Epithelial cell of proximal tubule (primary cell): ENCODE measurements at regions not wholly inside any gene's neighbourhood (a gene's known extent, or its start where the extent isn't known, plus 50 kb on each side); places are given as distances from the start of the nearest gene placed in this dataset.
A peak's percentile ranks its signal among the peaks of the same experiment; 100 is the strongest.

ENCODE experiments used
- DNase-seq: peaks from one replicate; pipeline ENCODE4 v3.0.0-alpha.2; 2011; ENCODE audit warnings: low read depth
- H3K4me3 ChIP-seq: 2 replicates; pipeline ENCODE4 v1.5.1; 2011; ENCODE audit warnings: low read depth, mild to moderate bottlenecking, low read length
- TF ChIP-seq, protein P1 (sequence below): conservative IDR thresholded peaks from 2 replicates; pipeline ENCODE4 v1.5.1; 2012; ENCODE audit warnings: low read depth, mild to moderate bottlenecking, low read length

DNA sequence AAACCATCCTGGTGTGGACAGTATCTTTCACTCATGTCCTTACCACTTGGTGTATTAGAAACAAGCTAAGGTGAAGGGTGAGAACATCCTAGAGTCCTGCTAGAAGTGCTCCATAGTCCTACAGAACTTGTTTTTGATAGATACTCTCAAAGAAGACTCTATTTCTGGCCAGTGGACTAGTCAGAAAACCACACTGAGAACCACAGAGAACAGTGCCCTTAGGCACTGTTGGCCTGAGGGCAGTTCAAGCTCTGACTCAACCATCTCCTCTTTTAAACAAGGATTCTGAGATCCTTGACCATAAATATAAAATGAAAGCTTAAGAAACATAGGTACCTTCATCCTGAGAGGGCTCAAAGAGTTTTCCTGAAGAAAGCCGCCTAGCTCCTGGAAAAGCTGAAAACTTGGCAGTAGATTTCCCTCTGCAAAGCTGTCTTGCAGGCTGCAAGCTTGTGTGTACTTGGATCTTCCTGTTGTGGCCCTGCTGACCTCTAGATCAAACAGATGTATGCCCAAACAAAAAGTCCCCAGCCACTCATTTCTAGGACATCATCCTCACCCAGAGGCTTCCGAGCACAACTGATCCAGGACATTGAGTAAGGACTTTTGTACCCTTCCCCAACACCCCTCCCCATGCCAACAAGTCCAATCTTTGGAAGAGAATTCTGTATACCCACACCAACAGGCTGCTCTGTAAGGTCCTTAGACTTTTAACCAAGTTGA is 111.6 kb upstream of the CXCL13 start:
- TF ChIP-seq, protein P1, sequence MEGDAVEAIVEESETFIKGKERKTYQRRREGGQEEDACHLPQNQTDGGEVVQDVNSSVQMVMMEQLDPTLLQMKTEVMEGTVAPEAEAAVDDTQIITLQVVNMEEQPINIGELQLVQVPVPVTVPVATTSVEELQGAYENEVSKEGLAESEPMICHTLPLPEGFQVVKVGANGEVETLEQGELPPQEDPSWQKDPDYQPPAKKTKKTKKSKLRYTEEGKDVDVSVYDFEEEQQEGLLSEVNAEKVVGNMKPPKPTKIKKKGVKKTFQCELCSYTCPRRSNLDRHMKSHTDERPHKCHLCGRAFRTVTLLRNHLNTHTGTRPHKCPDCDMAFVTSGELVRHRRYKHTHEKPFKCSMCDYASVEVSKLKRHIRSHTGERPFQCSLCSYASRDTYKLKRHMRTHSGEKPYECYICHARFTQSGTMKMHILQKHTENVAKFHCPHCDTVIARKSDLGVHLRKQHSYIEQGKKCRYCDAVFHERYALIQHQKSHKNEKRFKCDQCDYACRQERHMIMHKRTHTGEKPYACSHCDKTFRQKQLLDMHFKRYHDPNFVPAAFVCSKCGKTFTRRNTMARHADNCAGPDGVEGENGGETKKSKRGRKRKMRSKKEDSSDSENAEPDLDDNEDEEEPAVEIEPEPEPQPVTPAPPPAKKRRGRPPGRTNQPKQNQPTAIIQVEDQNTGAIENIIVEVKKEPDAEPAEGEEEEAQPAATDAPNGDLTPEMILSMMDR, result no peak
- DNase-seq, result no peak
- no peak overlapping the region for H3K4me3 ChIP-seq

DNA sequence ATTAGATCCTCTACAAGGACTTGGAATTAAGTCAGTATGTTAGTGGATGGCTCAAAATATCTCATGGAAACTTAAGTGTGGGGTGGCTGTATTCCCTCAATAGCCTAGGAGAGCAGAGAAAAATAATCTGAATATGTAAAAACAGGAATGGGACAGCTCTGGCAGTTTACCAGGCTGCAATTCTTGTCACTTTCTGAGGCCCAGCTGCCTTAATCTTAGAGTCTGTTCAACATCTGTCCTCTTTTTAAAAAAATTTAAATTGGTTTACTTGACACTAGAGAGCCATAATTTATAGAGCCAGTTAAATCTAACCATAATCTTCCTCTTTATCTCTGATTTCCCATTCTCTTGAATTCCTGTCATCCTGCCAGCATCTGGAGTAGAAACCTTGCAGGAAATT is 109.2 kb upstream of the CXCL13 start:
- DNase-seq, result no peak
- H3K4me3 ChIP-seq, result no peak overlapping the region
- TF ChIP-seq, protein P1, result no peak

DNA sequence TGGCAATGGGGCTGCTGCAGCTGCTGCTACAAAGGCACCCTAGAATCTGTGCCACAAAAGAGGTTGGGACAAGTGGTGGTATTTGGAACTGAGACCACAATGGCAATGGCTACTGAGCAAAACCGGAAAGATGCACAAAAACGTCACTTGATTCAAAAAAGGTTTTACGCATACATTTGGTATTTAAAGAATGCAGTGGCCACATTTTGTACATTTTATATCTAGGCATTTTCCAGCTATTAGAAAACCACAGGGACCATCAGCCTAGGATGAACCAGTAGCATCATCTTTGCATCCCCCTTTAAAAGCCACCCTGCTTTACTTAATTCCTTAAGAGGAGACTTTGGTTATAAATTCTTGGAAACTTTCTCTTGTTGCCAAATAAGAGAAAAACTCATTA is 104.8 kb upstream of the CXCL13 start:
- H3K4me3 ChIP-seq, result no peak overlapping the region
- TF ChIP-seq, protein P1, result no peak
- no peak for DNase-seq

DNA sequence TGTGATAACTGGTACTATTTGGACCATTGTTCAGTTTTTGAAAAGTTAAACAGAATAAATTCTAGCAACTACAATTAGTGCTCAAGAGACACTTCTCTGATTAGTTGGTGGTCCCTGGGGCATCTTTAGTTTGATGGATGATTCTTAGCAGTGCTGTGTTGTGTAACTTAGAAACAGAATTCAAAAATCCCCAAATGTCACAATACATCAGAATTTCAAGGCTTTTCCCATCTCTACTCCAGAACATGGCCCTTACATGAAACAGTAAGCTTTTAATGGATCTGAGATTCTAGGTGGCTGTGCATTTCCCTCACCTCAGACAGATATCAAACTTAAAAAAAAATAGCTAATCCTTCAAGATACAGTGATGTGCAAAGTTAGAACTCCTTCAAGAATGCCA is 104.4 kb upstream of the CXCL13 start:
- no peak for DNase-seq
- no peak overlapping the region for H3K4me3 ChIP-seq
- TF ChIP-seq, protein P1, result no peak

DNA sequence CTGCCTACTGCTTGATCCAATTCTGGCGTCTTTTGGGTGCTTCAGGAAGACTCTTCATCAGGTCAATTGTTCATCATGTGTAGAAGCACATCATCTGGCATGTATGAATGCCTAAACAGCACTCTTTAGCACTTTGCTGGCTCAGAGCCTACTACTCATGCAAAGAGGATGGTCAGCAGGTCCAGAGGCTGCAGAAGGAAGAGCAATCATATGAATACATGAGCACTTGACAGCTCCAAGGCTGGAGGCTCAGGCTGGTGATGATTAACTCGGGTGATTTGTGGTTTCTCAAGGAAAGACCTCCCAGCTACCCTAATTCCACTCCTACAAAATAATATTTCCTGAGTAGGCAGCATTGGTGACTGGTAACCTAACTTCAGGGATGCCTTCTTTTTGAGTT is 103.8 kb upstream of the CXCL13 start:
- peak; percentile 26 for DNase-seq

DNA sequence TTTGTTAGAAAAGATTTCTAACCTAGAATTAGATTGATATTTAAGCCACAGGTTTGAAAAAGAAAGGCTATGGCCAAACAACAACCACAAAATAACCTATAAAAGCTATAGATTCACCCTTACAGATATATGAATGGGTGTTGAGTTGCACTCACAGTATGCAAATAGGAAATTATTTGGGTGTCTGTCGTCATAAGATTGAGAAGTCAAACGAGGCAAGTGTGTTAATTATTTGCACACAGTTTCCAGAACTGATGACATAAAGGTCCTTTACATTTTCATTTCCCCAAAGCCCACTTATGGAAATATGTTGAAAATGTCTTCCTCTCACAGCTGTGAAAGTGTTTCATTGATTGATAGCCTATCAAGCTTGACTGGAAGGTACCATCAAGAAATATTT is 101.2 kb upstream of the CXCL13 start:
- TF ChIP-seq, protein P1, result no peak
- no peak overlapping the region for H3K4me3 ChIP-seq
- no peak for DNase-seq

More for the DNA sequence above, 103.8 kb upstream of the CXCL13 start:
- TF ChIP-seq, protein P1, result no peak
- H3K4me3 ChIP-seq, result no peak overlapping the region

DNA sequence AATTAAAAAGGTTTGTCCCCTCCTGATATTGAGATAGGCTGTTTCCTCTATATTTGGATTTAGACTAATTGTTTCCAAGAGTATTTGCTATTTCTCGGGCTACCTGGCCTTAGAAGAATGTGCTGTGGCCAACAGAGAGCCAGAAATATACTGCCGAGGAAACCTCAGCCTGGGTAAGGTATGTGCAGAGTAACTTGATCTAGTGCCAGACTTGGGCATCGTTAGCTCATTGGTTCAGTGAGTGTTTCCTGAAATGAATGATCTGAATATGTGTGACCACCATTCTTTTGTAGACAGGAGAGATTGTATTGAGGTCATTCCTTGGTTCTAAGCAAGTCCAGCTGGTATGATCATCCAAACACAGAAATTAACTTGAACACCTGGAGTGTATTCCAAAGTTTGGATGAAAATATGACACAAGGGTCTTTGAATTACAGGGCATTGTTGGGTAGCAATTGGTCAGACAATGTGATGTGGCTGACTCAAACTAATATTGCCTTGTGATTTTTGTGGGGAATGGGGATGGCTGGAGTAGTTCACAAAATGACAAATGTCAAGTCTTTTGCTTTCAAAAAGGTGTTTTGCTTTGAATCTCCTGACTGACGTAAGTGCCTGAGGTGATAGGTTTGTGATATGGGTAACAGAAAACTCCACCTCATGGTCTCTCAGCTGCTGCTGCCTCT is 100.2 kb upstream of the CXCL13 start:
- DNase-seq, result no peak
- TF ChIP-seq, protein P1, result no peak
- no peak overlapping the region for H3K4me3 ChIP-seq
